ENCODE measurements at regions not wholly inside any gene's neighbourhood (a gene's known extent, or its start where the extent isn't known, plus 50 kb on each side); places are given as distances from the start of the nearest gene placed in this dataset.
"Not testable (repeated sequence)": the region's sequence is repeated elsewhere in the genome, so short reads cannot be mapped to it uniquely, and the experiment has no call there.

GRCh38 chr15:66884661-66885237 lies 180.7 kb upstream of the SMAD3 start:
- DNase-seq: no peak

GRCh38 chr15:66885281-66885915 lies 180.0 kb upstream of the SMAD3 start:
- DNase-seq: no peak

DNA sequence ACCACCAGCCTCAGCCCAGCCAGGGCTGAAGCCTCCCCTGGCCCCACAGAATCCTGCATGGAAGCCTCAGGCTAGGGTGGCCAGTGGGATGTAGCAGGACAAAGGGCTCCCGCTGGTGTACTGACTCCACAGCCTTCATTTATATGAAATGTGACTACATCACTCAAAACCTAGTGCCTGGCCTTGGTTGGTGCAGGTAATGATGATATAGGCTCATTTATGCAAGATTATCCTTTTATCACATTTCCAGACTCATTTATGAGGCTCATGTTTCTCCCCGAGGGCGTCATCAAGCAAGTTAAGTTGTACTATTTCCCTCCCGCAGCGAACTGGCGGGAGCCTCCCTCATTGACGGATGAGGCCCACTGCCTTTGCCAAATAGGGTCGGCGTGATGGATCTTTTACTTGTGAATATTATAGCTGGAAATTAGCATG lies 179.1 kb upstream of the SMAD3 start:
- DNase-seq: no peak

DNA sequence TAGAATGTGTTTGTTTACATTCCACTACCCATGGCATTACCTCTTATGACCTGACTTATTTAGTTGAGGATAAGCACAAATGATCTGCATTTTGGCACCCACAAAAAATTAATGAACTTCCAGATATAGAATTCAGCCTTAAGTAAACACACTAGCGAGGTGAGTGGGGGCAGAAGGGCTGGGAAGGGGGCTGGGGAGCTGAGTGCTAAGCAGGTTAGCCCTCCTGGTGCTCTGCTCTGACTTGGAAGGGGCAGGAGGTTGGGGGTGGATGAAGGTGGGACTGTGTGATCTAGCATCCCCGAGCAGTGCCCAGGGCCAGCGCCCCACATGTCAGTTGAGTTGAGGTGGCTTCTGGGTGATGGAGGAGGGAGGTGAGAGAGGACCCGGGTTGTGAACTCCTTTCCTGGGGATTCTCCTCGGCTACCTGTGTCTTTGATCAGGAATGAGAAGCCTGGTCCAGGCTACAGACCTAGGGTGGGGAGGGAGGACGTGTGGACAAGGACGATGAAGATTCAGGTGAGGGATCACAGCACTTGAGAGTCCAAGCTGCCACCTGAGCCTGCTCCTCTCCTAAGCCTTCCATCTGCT lies 178.6 kb upstream of the SMAD3 start:
- DNase-seq: no peak

DNA sequence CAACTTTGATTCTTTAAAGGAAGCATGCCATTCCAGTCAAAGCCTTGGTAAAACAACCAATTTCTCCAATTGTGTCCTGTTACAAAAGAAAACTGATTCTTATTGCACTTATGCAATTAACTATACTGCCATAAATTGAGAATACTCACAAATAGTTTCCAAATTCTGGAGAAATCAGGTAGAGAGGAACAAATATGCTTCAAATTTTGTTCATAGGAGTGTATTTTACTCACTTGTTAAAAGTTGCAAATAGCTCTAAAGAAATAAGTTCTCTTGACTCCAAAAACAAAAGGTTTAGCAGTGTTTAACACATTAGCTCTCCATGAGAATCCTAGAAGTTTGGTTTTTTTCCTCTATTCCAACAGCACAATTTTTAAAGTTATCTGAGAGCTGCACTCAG lies 176.1 kb upstream of the SMAD3 start:
- DNase-seq: not testable (repeated sequence)

DNA sequence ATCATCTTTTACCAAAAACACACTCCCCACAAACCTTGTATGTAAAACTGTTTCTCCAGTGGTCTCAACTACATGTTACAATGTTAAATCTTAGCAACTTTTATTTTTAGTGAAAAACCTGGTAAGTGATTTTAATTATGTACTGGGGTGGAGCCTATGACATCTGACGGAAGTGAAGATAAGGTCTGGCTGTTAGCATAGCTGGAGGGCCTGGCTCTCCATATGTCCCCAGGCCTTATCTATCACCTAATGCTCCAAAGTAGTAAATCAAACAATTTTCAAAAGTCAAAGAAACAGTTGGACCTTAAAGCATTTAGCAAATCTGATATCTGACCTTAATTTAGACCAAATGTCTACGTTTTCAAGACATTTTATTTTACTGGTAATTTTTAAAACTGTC lies 173.6 kb upstream of the SMAD3 start:
- no peak for DNase-seq

DNA sequence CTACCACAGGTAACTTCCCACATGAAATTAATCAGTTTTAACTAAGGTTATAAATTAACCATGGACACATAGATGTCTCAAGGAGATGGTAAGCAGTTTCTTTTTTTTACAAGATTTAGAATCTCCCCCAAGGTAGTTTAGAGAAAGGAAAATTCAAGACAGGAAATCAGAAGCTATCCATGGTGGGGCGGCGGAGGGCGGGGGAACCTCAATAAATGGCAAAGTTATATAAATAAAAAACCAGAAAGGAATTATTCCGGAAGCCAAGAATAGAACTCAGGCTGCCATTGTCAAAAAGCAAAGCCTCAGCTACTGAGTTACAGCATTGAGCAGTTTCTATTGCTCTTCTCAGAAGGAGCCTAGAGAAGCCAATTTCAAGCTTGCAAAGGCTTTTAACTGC lies 172.1 kb upstream of the SMAD3 start:
- no peak for DNase-seq

- DNase-seq: no peak
These were observed 171.0 kb upstream of the SMAD3 start for GRCh38 chr15:66894363-66894762.

- peak; percentile 46 for DNase-seq
These were observed 170.2 kb upstream of the SMAD3 start for GRCh38 chr15:66894986-66895780.

GRCh38 chr15:66895794-66896453 lies 169.5 kb upstream of the SMAD3 start:
- DNase-seq: no peak

- DNase-seq: no peak
These were observed 168.8 kb upstream of the SMAD3 start for GRCh38 chr15:66896611-66897010.

- DNase-seq: no peak
These were observed 168.0 kb upstream of the SMAD3 start for GRCh38 chr15:66897416-66897815.

DNA sequence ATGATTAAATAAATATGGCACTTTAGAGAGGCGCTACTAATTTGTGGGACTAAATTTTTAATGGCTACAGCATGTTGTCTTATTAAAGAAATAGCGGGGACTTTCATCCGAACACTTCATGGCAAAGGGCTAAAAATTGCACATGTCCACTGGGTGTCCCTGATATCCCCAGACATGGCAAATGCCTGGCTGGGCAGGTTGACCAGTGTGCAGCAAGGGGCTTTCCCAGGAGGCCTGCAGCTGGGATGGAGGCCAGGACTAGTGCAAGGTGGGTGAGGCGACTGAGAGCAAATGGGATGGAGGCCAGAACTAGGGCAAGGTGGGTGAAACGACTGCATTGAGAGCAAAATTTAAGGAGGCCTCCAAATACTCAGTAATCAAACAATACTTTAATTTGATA lies 167.4 kb upstream of the SMAD3 start:
- no peak for DNase-seq

- no peak for DNase-seq
These were observed 166.6 kb upstream of the SMAD3 start for GRCh38 chr15:66898656-66899386.

- DNase-seq: peak; percentile 92
These were observed 165.6 kb upstream of the SMAD3 start for GRCh38 chr15:66899555-66900350.

GRCh38 chr15:66900586-66901310 lies 164.7 kb upstream of the SMAD3 start:
- no peak for DNase-seq

DNA sequence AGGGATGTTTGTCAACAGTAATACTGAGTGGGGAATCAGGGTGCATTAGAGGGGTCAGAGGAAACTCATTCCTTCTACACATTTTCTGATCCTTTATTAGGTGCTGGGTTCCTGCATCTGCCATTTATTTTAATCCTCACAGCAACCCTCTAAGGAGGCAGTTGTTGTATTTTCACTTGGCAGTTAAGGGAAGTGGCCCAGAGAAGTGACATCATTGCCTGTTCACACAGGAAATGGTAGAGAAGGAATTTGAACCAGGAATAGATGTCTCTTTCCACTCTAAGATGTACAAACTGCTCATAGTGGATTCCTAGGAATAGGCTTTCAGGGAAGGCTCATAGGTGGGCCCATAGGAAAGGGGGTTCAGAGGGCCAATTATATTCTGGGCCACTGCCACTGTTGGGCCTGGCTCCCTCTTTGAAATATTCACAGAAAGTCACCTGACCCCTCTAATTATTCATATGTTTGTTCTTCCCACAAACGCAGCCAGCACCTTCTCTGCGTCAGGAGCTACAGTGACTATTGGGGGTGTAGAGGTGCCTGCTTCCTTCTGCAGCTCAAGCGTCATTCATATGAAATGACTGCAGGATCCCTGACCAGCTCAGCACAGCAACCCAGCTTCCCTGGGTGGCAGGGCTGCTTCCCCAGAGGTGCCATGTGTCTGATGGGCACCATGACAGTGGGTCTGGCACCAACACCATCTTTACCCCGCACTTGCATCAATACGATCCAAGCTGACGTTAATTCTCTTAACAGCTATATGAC lies 163.9 kb upstream of the SMAD3 start:
- peak; percentile 67 for DNase-seq

DNA sequence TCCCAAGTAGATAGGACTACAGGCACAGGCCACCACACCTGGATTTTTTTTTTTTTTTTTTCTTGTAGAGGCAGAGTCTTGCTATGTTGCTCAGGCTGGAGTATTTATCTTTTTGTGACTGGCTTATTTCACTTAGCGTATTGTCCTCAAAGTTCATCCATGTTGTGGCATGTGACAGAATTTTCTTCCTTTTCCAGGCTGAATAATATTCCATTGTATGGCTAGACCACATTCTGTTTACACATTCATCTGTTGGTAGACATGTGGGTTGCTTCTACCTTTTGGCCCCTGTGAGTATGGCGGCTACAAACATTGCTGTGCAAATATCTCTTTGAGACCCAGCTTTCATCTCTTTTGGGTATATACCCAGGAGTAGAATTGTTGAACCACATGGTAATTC lies 160.2 kb upstream of the SMAD3 start:
- no peak for DNase-seq

DNA sequence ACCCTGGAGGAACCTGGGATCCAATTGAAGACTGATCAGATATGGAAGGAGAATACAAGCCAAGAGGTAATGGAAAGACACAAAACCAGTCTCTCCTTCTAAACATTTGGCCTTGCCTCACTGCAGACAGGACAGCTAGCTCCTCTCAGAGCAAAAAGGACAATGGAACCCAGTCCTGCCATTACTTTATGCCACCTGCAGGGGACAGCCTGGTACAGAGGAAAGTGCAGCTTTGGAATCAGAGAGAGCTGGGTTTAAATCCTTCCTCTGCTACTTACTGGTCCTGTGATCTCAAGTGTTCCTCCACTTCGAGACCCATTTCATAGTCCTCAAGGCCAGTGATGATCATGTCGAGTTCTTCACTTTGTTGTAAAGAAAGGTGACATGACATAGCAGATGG lies 159.4 kb upstream of the SMAD3 start:
- DNase-seq: no peak
